ENCODE measurements at regions not wholly inside any gene's neighbourhood (a gene's known extent, or its start where the extent isn't known, plus 50 kb on each side); places are given as distances from the start of the nearest gene placed in this dataset.

DNA sequence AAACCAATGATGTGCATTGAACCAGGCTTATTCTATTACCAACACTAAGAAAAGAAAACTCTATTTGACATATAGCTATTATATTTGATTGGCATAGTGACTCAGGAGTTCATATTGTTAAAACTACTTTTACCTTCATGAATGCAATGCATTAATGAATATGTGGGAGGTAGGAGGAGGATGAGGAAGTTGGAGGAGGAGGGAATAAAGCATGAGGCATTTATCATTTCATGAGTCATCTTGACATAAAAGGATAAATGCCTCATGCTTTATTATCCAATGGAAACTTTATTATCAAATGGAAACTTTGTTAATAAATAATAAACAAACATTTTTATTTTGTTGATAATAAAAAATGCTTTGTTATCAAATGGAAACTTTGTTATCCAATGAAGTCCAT is 116.5 kb downstream of the SPRY2 start:
- H3K4me3 Mint-ChIP-seq, result no peak overlapping the region
- H3K9me3 Mint-ChIP-seq, result no peaks in the 10 kb centered on the region
- intact Hi-C loops (cut with micrococcal nuclease), result no loop called here
- no peaks in the 10 kb centered on the region for H3K36me3 Mint-ChIP-seq (ENCODE audit: low read depth)
- H3K4me1 Mint-ChIP-seq (ENCODE audit: low read depth), result no peaks in the 10 kb centered on the region
- no peak overlapping the region for H3K27ac Mint-ChIP-seq
- peaks cover 2% of the 10 kb centered on the region for H3K27me3 Mint-ChIP-seq (ENCODE audit: low read depth)
- DNase-seq, result no peak
- CTCF ChIA-PET, result no interaction called here

- Mint-ChIP-seq H3K4me1 (ENCODE audit: low read depth) (no peaks in the 10 kb centered on the region), H3K36me3 (ENCODE audit: low read depth) (no peaks in the 10 kb centered on the region), H3K27me3 (ENCODE audit: low read depth) (no peaks in the 10 kb centered on the region), H3K9me3 (no peaks in the 10 kb centered on the region), H3K27ac (no peak overlapping the region), H3K4me3 (no peak overlapping the region)
- intact Hi-C loops (cut with micrococcal nuclease), result no loop called here
- no peak for DNase-seq
- CTCF ChIA-PET, result no interaction called here
These were observed 123.1 kb downstream of the SPRY2 start for GRCh38 chr13:80217614-80218456.

GRCh38 chr13:80215368-80215767 is 125.6 kb downstream of the SPRY2 start:
- no peaks in the 10 kb centered on the region for H3K27me3 Mint-ChIP-seq (ENCODE audit: low read depth)
- intact Hi-C loops (cut with micrococcal nuclease), result no loop called here
- no peaks in the 10 kb centered on the region for H3K36me3 Mint-ChIP-seq (ENCODE audit: low read depth)
- H3K4me3 Mint-ChIP-seq, result no peak overlapping the region
- H3K9me3 Mint-ChIP-seq, result no peaks in the 10 kb centered on the region
- CTCF ChIA-PET, result interaction anchor here (0.6 to 0.7 kb wide), 2 partner anchors 51 to 279 kb away, joined by 3 read pairs; no protein-coding TSS in a partner anchor
- no peak for DNase-seq
- no peak overlapping the region for H3K27ac Mint-ChIP-seq
- H3K4me1 Mint-ChIP-seq (ENCODE audit: low read depth), result no peaks in the 10 kb centered on the region

- H3K4me3 Mint-ChIP-seq, result no peak overlapping the region
- no peaks in the 10 kb centered on the region for H3K27me3 Mint-ChIP-seq (ENCODE audit: low read depth)
- no peaks in the 10 kb centered on the region for H3K9me3 Mint-ChIP-seq
- CTCF ChIA-PET, result no interaction called here
- no peaks in the 10 kb centered on the region for H3K36me3 Mint-ChIP-seq (ENCODE audit: low read depth)
- intact Hi-C loops (cut with micrococcal nuclease), result no loop called here
- no peak overlapping the region for H3K27ac Mint-ChIP-seq
- no peak for DNase-seq
- no peaks in the 10 kb centered on the region for H3K4me1 Mint-ChIP-seq (ENCODE audit: low read depth)
These were observed 126.4 kb downstream of the SPRY2 start for GRCh38 chr13:80214521-80214991.

- H3K27me3 Mint-ChIP-seq (ENCODE audit: low read depth), result no peaks in the 10 kb centered on the region
- no peak overlapping the region for H3K4me3 Mint-ChIP-seq
- H3K27ac Mint-ChIP-seq, result no peak overlapping the region
- CTCF ChIA-PET, result no interaction called here
- intact Hi-C loops (cut with micrococcal nuclease), result no loop called here
- DNase-seq, result no peak
- no peaks in the 10 kb centered on the region for H3K4me1 Mint-ChIP-seq (ENCODE audit: low read depth)
- H3K36me3 Mint-ChIP-seq (ENCODE audit: low read depth), result no peaks in the 10 kb centered on the region
- no peaks in the 10 kb centered on the region for H3K9me3 Mint-ChIP-seq
These were observed 126.9 kb downstream of the SPRY2 start for GRCh38 chr13:80214050-80214449.

- no peak overlapping the region for H3K27ac Mint-ChIP-seq
- no peak overlapping the region for H3K4me3 Mint-ChIP-seq
- no peaks in the 10 kb centered on the region for H3K36me3 Mint-ChIP-seq (ENCODE audit: low read depth)
- intact Hi-C loops (cut with micrococcal nuclease), result no loop called here
- H3K9me3 Mint-ChIP-seq, result no peaks in the 10 kb centered on the region
- H3K27me3 Mint-ChIP-seq (ENCODE audit: low read depth), result no peaks in the 10 kb centered on the region
- no peaks in the 10 kb centered on the region for H3K4me1 Mint-ChIP-seq (ENCODE audit: low read depth)
- CTCF ChIA-PET, result no interaction called here
- no peak for DNase-seq
These were observed 127.7 kb downstream of the SPRY2 start for GRCh38 chr13:80213201-80213600.

DNA sequence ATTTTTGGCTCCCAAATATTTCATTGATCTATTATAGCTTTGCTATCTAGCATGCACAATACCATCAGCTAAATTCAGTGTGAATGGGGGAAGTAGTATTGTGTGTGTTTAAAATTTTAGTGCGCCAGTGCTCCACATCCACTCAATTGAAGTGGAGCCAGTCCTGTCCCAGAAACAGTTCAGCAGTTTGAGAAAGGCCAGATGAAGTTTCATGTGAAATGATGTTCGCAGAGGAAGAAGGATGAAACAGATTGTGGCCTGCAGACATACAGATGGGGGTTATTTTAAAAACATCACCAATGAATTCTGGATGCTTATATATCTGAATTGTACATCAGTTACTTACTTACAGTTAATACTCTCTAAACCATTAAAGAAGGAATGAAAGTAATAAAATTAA is 129.4 kb downstream of the SPRY2 start:
- Mint-ChIP-seq H3K9me3 (no peaks in the 10 kb centered on the region), H3K4me3 (no peak overlapping the region), H3K36me3 (ENCODE audit: low read depth) (no peaks in the 10 kb centered on the region), H3K27me3 (ENCODE audit: low read depth) (no peaks in the 10 kb centered on the region), H3K27ac (no peak overlapping the region), H3K4me1 (ENCODE audit: low read depth) (no peaks in the 10 kb centered on the region)
- CTCF ChIA-PET, result interaction anchor here (0.6 kb wide), 1 partner anchor 25 kb away, joined by 3 read pairs; no protein-coding TSS in a partner anchor
- intact Hi-C loops (cut with micrococcal nuclease), result no loop called here
- DNase-seq, result no peak

- intact Hi-C loops (cut with micrococcal nuclease), result no loop called here
- Mint-ChIP-seq H3K36me3 (ENCODE audit: low read depth) (no peaks in the 10 kb centered on the region), H3K4me1 (ENCODE audit: low read depth) (no peaks in the 10 kb centered on the region), H3K27ac (no peak overlapping the region), H3K9me3 (no peaks in the 10 kb centered on the region), H3K27me3 (ENCODE audit: low read depth) (no peaks in the 10 kb centered on the region), H3K4me3 (no peak overlapping the region)
- CTCF ChIA-PET, result interaction anchor here (0.7 kb wide), 1 partner anchor 622 kb away, joined by 3 read pairs; no protein-coding TSS in a partner anchor
- no peak for DNase-seq
These were observed 136.3 kb downstream of the SPRY2 start for GRCh38 chr13:80204642-80205041.

- H3K27me3 Mint-ChIP-seq (ENCODE audit: low read depth), result no peaks in the 10 kb centered on the region
- CTCF ChIA-PET, result no interaction called here
These were observed 137.4 kb downstream of the SPRY2 start for GRCh38 chr13:80203496-80203895.

GRCh38 chr13:80201694-80202468 is 139.0 kb downstream of the SPRY2 start:
- no peaks in the 10 kb centered on the region for H3K27me3 Mint-ChIP-seq (ENCODE audit: low read depth)
- no peak overlapping the region for H3K27ac Mint-ChIP-seq
- H3K36me3 Mint-ChIP-seq (ENCODE audit: low read depth), result no peaks in the 10 kb centered on the region
- intact Hi-C loops (cut with micrococcal nuclease), result no loop called here
- H3K4me3 Mint-ChIP-seq, result no peak overlapping the region
- H3K9me3 Mint-ChIP-seq, result no peaks in the 10 kb centered on the region
- no peak for DNase-seq
- H3K4me1 Mint-ChIP-seq (ENCODE audit: low read depth), result no peaks in the 10 kb centered on the region
- CTCF ChIA-PET, result no interaction called here

More at GRCh38 chr13:80203496-80203895, 137.4 kb downstream of the SPRY2 start:
- intact Hi-C loops (cut with micrococcal nuclease), result no loop called here
- Mint-ChIP-seq H3K9me3 (no peaks in the 10 kb centered on the region), H3K27ac (no peak overlapping the region), H3K4me1 (ENCODE audit: low read depth) (no peaks in the 10 kb centered on the region), H3K4me3 (no peak overlapping the region), H3K36me3 (ENCODE audit: low read depth) (no peaks in the 10 kb centered on the region)
- DNase-seq, result no peak

DNA sequence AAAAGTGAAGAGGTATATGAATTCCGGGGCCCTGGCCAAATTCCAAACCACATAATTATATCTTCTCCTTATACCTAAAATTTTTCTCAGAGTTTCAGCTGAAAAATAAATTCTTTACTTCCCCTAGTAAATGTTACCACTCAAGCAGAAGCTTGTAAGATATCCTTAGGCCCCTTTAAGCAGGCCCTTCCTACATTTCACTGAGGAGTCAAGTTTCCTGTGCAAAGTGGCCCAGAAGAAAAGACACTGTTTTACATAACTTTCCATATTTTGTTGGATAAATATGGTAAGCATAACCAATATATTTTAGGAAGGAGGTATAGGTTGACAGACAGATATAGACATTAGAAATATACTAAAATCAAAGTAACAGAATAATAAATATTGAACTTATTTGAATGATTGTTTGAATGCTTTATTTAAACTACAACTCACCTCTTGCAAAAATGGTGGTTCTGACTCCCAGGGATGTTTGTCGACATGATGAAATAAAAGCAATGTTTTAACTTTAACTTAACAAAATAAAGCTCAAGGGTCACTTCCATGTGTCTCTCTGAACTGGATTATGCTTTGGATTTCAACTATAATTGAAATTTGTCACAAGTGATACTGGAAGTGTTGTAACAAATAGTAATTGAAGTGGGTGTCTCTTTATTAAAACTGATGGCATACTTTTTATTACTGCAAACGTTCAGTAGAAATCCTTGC is 141.2 kb downstream of the SPRY2 start:
- H3K4me1 Mint-ChIP-seq (ENCODE audit: low read depth), result no peaks in the 10 kb centered on the region
- CTCF ChIA-PET, result no interaction called here
- no peak overlapping the region for H3K27ac Mint-ChIP-seq
- no peaks in the 10 kb centered on the region for H3K27me3 Mint-ChIP-seq (ENCODE audit: low read depth)
- intact Hi-C loops (cut with micrococcal nuclease), result no loop called here
- H3K36me3 Mint-ChIP-seq (ENCODE audit: low read depth), result no peaks in the 10 kb centered on the region
- no peak overlapping the region for H3K4me3 Mint-ChIP-seq
- DNase-seq, result no peak
- no peaks in the 10 kb centered on the region for H3K9me3 Mint-ChIP-seq

DNA sequence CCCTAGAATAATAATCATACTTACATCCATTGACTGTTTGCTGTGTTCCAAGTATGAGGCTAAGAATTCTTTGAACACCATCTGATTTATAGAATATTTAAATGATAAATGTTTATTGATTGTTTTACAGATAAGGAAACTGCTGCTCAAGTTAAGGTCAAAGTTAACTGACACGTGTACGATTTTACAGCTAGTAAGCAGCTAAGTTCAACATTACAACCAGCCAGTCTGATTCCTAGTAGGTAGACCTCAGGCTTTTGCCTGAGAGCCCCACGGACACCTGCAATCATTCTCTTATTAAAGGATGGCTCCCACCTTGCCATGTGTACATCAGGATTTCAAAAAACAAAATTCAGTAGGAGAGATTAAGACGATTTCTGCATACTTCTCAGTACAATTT is 141.9 kb downstream of the SPRY2 start:
- Mint-ChIP-seq H3K4me3 (no peak overlapping the region), H3K27ac (no peak overlapping the region), H3K36me3 (ENCODE audit: low read depth) (no peaks in the 10 kb centered on the region), H3K9me3 (no peaks in the 10 kb centered on the region), H3K27me3 (ENCODE audit: low read depth) (no peaks in the 10 kb centered on the region), H3K4me1 (ENCODE audit: low read depth) (no peaks in the 10 kb centered on the region)
- CTCF ChIA-PET, result no interaction called here
- intact Hi-C loops (cut with micrococcal nuclease), result no loop called here
- no peak for DNase-seq
